Endothelial cell of umbilical vein (primary cell): ENCODE measurements at regions not wholly inside any gene's neighbourhood (a gene's known extent, or its start where the extent isn't known, plus 50 kb on each side); places are given as distances from the start of the nearest gene placed in this dataset.

Experiments used
- BruUV-seq: library from RNA; stranded (reverse); fragments of 400-500 nt; replicated peaks from 2 replicates; lab custom pipeline; 2021; lab: Mats Ljungman, UMichigan
- CTCF ChIA-PET: fragments of 300-600, 350-600 bp; sonication (Branson Sonifier 250); formaldehyde crosslinking; loops from one replicate; lab custom pipeline; 2021; ENCODE audit warnings: antibody characterized with exemption, inconsistent platforms; lab: Charles Lee
- POLR2A ChIA-PET: fragments of 300-600, 350-600 bp; sonication (Branson Sonifier 250); formaldehyde crosslinking; loops from one replicate; lab custom pipeline; 2021; ENCODE audit warnings: antibody characterized with exemption, inconsistent platforms; lab: Charles Lee
- DNase-seq: peaks from one replicate; pipeline ENCODE4 v3.0.0-alpha.2; 2011; ENCODE audit warnings: low read depth, low spot score
- FAIRE-seq: peaks from 2 replicates; lab custom pipeline; 2011; peaks lifted over from hg19 to GRCh38; lab: Jason Lieb, UNC
- H2AFZ ChIP-seq: 2 replicates; pipeline ENCODE4 v1.6.0; 2012; ENCODE audit warnings: low read depth, low read length, control low read depth, inconsistent platforms
- H3K27ac ChIP-seq: 2 replicates; pipeline ENCODE4 v1.5.1; 2011; ENCODE audit warnings: low read depth, mild to moderate bottlenecking, control low read depth, low read length, moderate library complexity; ENCODE audit not compliant: insufficient read depth
- H3K27me3 ChIP-seq, 2 experiments: 2 replicates each; pipeline versions ENCODE4 v1.6.0 to v1.6.1; 2011; ENCODE audit warnings: low read length in 2 of 2, mixed read lengths in 1 of 2; ENCODE audit not compliant: control insufficient read depth in 2 of 2, insufficient read depth in 2 of 2
- H3K36me3 ChIP-seq, 2 experiments: 2 replicates in 1 of 2; 3 replicates in 1 of 2; pipeline ENCODE4 v1.5.1; 2011; ENCODE audit warnings: low read length in 2 of 2, mild to moderate bottlenecking in 1 of 2, moderate library complexity in 1 of 2; ENCODE audit not compliant: control insufficient read depth in 2 of 2, insufficient read depth in 2 of 2; ENCODE audit errors: extremely low read depth in 1 of 2
- H3K4me1 ChIP-seq: 3 replicates; pipeline ENCODE4 v1.5.1; 2011; ENCODE audit warnings: mild to moderate bottlenecking, low read length; ENCODE audit not compliant: control insufficient read depth, insufficient read depth; ENCODE audit errors: extremely low read depth
- H3K4me2 ChIP-seq: 2 replicates; pipeline ENCODE4 v1.6.1; 2011; ENCODE audit warnings: low read length, control low read depth, mixed read lengths; ENCODE audit not compliant: insufficient read depth
- H3K4me3 ChIP-seq, 3 experiments: fragments of 200-600 bp in 1 of 3; sonication (generic), shearing (Covaris generic) in 1 of 3; replicated peaks in 1 of 3; 2 replicates each; pipeline ENCODE4 v1.5.1; 2011 to 2016; ENCODE audit warnings: control low read depth in 3 of 3, low read length in 3 of 3, mild to moderate bottlenecking in 2 of 3, inconsistent platforms in 1 of 3, low read depth in 1 of 3, moderate library complexity in 1 of 3; ENCODE audit not compliant: insufficient read depth in 1 of 3
- H3K79me2 ChIP-seq: 2 replicates; pipeline ENCODE4 v1.6.0; 2012; ENCODE audit warnings: low read length, inconsistent platforms; ENCODE audit not compliant: control insufficient read depth, insufficient read depth
- H3K9ac ChIP-seq: replicated peaks from 2 replicates; pipeline ENCODE3; 2011; ENCODE audit warnings: low read length, control low read depth; ENCODE audit not compliant: insufficient read depth; ENCODE audit errors: extremely low read depth
- H3K9me1 ChIP-seq: replicated peaks from 3 replicates; pipeline ENCODE4 v1.6.0; 2011; ENCODE audit warnings: mild to moderate bottlenecking, low read length; ENCODE audit not compliant: control insufficient read depth, insufficient read depth; ENCODE audit errors: extremely low read depth
- H3K9me3 ChIP-seq: replicated peaks from 2 replicates; pipeline ENCODE4 v1.5.1; 2012; ENCODE audit warnings: low read length, inconsistent platforms; ENCODE audit not compliant: control insufficient read depth, insufficient read depth
- H4K20me1 ChIP-seq: replicated peaks from 2 replicates; pipeline ENCODE3; 2011; ENCODE audit warnings: mild to moderate bottlenecking, low read length; ENCODE audit not compliant: control insufficient read depth, insufficient read depth; ENCODE audit errors: extremely low read depth
- EZH2 ChIP-seq: IDR thresholded peaks from 2 replicates; pipeline ENCODE4 v1.6.1; 2012; ENCODE audit warnings: borderline replicate concordance, low read depth, mild to moderate bottlenecking, moderate library complexity, low read length, inconsistent platforms; ENCODE audit not compliant: severe bottlenecking
- FOS ChIP-seq: IDR thresholded peaks from 2 replicates; pipeline ENCODE4 v1.6.1; 2011; ENCODE audit warnings: mild to moderate bottlenecking, low read length, moderate library complexity, borderline replicate concordance; ENCODE audit not compliant: insufficient read depth
- GATA2 ChIP-seq: IDR thresholded peaks from 2 replicates; pipeline ENCODE4 v1.7.0; 2011; ENCODE audit warnings: low read depth, mild to moderate bottlenecking, moderate library complexity, mixed read lengths, low read length; ENCODE audit not compliant: insufficient read length, insufficient read depth
- JUN ChIP-seq: IDR thresholded peaks from 2 replicates; pipeline ENCODE4 v1.6.1; 2011; ENCODE audit warnings: borderline replicate concordance, low read depth; ENCODE audit not compliant: insufficient read length, insufficient read depth
- MYC ChIP-seq: IDR thresholded peaks from one replicate; pipeline ENCODE4 v1.6.1; 2011; ENCODE audit warnings: mild to moderate bottlenecking, low read depth, low read length
- POLR2A ChIP-seq: IDR thresholded peaks from 2 replicates; pipeline ENCODE4 v1.6.1; 2012; ENCODE audit warnings: low read depth, mild to moderate bottlenecking, control low read depth, low read length
- POLR2AphosphoS5 ChIP-seq: IDR thresholded peaks from 2 replicates; pipeline ENCODE4 v1.6.1; 2012; ENCODE audit warnings: low read depth, mild to moderate bottlenecking, control low read depth, low read length, moderate library complexity; ENCODE audit not compliant: insufficient read depth
- dilution Hi-C: fragments of 300-500 bp; cut with MboI; formaldehyde crosslinking; loops from one replicate; pipeline ENCODE4 v1.15.0; 2019; ENCODE audit warnings: low sequenced_read_pairs; ENCODE audit not compliant: extremely low pct_ligation_motif_present
- intact Hi-C: fragments of 100-400 bp; cut with micrococcal nuclease; formaldehyde crosslinking; loops from one replicate; pipeline ENCODE4 v1.10.0; 2022
- TF ChIP-seq, protein P1 (sequence below): IDR thresholded peaks from 2 replicates; pipeline ENCODE4 v1.6.1; 2011; ENCODE audit not compliant: insufficient read depth, insufficient read length
- TF ChIP-seq, protein P2 (sequence below), 2 donors: IDR thresholded peaks; 1 replicate in 1 of 2; 2 replicates in 1 of 2; pipeline ENCODE4 v1.5.1; 2011; ENCODE audit warnings: low read length in 2 of 2, mild to moderate bottlenecking in 2 of 2, moderate library complexity in 2 of 2, control low read depth in 1 of 2, inconsistent platforms in 1 of 2, low read depth in 1 of 2; ENCODE audit not compliant: insufficient read depth in 1 of 2; ENCODE audit errors: extremely low read depth in 1 of 2

- no peaks in the 10 kb centered on the region for H3K9me1 ChIP-seq
- H3K9me3 ChIP-seq: peaks cover 4% of the 10 kb centered on the region
- no TSS peak for BruUV-seq
- no peak overlapping the region for H3K4me3 ChIP-seq
- DNase-seq: no peak
- no peaks in the 10 kb centered on the region for H3K27me3 ChIP-seq
- TF ChIP-seq JUN: no peak
- TF ChIP-seq POLR2A: no peak
- TF ChIP-seq, protein P1, sequence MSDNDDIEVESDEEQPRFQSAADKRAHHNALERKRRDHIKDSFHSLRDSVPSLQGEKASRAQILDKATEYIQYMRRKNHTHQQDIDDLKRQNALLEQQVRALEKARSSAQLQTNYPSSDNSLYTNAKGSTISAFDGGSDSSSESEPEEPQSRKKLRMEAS: no peak
- TF ChIP-seq, protein P2, sequence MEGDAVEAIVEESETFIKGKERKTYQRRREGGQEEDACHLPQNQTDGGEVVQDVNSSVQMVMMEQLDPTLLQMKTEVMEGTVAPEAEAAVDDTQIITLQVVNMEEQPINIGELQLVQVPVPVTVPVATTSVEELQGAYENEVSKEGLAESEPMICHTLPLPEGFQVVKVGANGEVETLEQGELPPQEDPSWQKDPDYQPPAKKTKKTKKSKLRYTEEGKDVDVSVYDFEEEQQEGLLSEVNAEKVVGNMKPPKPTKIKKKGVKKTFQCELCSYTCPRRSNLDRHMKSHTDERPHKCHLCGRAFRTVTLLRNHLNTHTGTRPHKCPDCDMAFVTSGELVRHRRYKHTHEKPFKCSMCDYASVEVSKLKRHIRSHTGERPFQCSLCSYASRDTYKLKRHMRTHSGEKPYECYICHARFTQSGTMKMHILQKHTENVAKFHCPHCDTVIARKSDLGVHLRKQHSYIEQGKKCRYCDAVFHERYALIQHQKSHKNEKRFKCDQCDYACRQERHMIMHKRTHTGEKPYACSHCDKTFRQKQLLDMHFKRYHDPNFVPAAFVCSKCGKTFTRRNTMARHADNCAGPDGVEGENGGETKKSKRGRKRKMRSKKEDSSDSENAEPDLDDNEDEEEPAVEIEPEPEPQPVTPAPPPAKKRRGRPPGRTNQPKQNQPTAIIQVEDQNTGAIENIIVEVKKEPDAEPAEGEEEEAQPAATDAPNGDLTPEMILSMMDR (IDR thresholded peaks at IDR 0.05; ENCODE audit: extremely low read depth in 1 of 2, insufficient read depth in 1 of 2, low read depth in 1 of 2, low read length in 2 of 2): no peak
- H4K20me1 ChIP-seq: no peaks in the 10 kb centered on the region
- no peak overlapping the region for H3K9ac ChIP-seq
- H3K79me2 ChIP-seq: no peaks in the 10 kb centered on the region
- dilution Hi-C loops (no loop called here), intact Hi-C loops (no loop called here)
- ChIA-PET POLR2A (no interaction called here), CTCF (no interaction called here)
- no peak overlapping the region for H3K27ac ChIP-seq
- H3K4me1 ChIP-seq: no peaks in the 10 kb centered on the region
- no peak overlapping the region for H2AFZ ChIP-seq
- no peak for FAIRE-seq
- no peak overlapping the region for H3K4me2 ChIP-seq
- no peaks in the 10 kb centered on the region for H3K36me3 ChIP-seq
Measured at GRCh38 chr15:93500155-93500554, 411.1 kb upstream of the RGMA start.

DNA sequence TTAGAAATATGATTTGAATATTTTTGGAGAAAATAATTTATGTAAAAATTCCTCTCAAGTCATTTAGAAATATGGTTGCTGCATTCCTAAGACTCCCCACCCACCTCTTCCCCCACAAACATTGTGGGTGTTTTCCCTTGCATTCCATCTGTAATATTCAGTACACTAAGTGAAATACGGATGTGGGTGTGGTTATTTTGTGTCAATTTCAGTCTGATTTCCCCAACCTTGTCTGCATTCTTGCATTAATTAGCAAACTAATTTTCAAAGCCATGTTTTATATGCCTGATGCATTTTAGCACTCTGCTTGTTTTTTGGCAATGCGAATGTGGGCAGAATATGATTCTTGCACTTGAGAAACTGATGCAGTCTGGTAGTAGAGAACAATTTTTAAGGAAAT, 408.3 kb upstream of the RGMA start:
- DNase-seq: no peak
- Histone ChIP-seq H3K4me1 (no peaks in the 10 kb centered on the region), H3K4me3 (no peak overlapping the region), H3K27me3 (no peaks in the 10 kb centered on the region), H3K9me1 (no peaks in the 10 kb centered on the region), H3K27ac (no peak overlapping the region), H2AFZ (no peak overlapping the region), H3K36me3 (no peaks in the 10 kb centered on the region), H3K79me2 (no peaks in the 10 kb centered on the region), H3K9me3 (peaks cover 4% of the 10 kb centered on the region), H3K4me2 (no peak overlapping the region), H4K20me1 (no peaks in the 10 kb centered on the region), H3K9ac (no peak overlapping the region)
- dilution Hi-C loops (no loop called here), intact Hi-C loops (no loop called here)
- no peak for FAIRE-seq
- TF ChIP-seq POLR2A (no peak), GATA2 (no peak), POLR2AphosphoS5 (no peak), FOS (no peak), MYC (no peak), JUN (no peak), EZH2 (no peak)
- TF ChIP-seq, protein P1: no peak
- TF ChIP-seq, protein P2 (IDR thresholded peaks at IDR 0.05; ENCODE audit: extremely low read depth in 1 of 2, insufficient read depth in 1 of 2, low read depth in 1 of 2, low read length in 2 of 2): no peak
- ChIA-PET POLR2A (no interaction called here), CTCF (no interaction called here)
- no TSS peak for BruUV-seq
